DMS114 treated with DMSO at 0.1 percent for 48 hours (cell line): ENCODE measurements at regions not wholly inside any gene's neighbourhood (a gene's known extent, or its start where the extent isn't known, plus 50 kb on each side); places are given as distances from the start of the nearest gene placed in this dataset.

Experiments used
- DNase-seq: peaks from one replicate; lab custom pipeline; 2025; ENCODE audit not compliant: unreplicated experiment; lab: John Stamatoyannopoulos, UW

- DNase-seq: no peak
These were observed 274.9 kb downstream of the HAPSTR1 start for GRCh38 chr16:9366048-9366969.

DNA sequence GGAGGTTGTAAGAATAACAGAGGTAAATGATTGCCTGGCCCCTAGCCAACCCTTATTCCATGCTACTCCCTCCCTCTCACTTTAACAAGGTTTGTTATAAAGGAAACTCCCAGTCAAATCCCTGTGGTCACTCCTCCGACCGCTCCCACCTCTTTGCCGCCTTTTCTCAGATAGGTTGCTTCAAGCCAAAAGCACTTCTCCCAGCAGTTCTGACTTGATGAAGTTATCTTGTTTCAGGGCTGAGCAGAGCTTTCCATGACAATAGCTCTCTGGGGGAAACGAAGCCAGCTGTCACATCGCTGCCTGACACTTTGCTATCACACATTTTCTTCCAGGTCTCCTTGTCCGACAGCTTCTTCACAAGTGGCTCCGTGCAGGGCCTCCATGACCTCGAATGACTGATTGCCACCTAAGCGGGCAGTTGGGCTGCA, 278.6 kb downstream of the HAPSTR1 start:
- DNase-seq: no peak

GRCh38 chr16:9371713-9372448, 280.4 kb downstream of the HAPSTR1 start:
- no peak for DNase-seq

GRCh38 chr16:9372934-9373890, 281.8 kb downstream of the HAPSTR1 start:
- no peak for DNase-seq

DNA sequence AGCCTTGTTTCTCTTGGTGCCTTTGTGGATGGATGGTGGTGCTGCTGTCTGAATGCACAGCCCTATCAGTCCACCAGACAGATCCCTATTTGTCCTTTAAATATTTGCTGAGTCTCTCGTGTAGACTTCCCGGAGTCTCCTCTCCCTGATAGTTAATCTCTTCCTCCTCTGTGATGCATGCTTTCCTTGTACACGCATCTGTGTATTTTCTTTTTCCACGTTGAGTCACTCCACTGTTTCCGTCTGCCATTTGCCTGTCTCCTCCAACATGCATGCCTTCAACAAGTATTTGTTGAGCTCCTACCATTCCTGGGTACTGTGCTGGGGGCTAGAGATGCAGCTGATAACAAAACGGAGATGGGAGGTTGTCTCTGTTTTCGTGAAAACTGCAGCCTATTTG, 282.6 kb downstream of the HAPSTR1 start:
- no peak for DNase-seq

- DNase-seq: no peak
These were observed 287.4 kb downstream of the HAPSTR1 start for GRCh38 chr16:9378876-9379275.

DNA sequence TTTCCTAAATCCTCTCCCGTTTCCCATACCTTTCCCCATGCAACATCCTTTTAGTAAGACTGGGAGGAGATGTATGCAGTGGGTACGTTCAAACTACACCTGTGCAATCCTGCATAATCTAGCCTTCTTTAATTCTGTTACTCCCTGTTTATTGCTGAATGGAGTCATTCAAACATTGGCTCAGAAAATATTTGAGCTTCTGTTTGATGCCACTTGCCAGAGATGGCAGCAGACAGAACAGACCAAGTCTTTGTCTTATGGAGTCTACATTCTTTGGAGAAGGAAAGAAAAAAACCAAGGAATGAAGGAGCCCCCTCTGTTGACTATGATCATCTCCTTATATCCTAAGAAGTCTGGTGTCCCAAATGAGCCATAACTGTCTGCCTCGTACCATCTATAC, 288.8 kb downstream of the HAPSTR1 start:
- no peak for DNase-seq

- DNase-seq: no peak
These were observed 290.0 kb downstream of the HAPSTR1 start for GRCh38 chr16:9381399-9381798.

- no peak for DNase-seq
These were observed 290.5 kb downstream of the HAPSTR1 start for GRCh38 chr16:9381905-9382304.

DNA sequence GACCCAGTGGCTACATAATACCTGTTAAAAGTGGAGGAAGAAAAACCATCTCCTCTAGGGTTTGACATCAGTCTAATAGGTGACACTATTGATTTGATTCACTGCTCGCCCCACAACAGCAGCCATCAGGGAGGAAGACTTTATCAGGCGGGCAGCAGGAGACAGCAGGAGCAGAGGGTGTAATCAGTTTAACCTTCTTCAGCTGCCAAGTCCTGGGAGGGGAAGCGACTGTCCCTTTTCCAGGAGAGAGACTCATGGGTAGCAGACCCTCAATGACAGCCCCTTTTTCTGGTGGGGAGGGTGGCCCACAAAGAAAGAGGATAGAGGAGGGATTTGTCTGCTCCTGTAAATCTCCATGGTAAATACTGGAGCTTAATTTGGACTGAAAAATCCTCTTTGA, 291.8 kb downstream of the HAPSTR1 start:
- DNase-seq: no peak

DNA sequence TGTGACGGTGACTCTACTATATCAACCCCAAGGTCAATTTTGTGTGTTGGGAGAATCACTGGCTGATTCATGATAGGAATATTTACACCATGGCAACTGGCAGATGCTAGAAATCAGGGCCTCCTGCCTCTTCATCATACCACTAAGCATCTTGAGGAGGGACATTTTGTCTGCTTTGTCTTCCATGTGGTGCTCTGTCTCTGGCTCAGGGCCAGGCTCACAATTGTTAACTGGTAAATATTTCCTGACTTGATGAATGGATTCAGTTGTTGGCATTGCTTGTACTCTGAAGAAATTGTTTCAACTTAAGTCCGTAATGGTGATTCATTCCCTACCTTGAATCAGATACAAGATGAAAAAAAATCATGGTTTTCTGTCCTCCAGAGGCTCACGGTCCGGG, 292.7 kb downstream of the HAPSTR1 start:
- no peak for DNase-seq

DNA sequence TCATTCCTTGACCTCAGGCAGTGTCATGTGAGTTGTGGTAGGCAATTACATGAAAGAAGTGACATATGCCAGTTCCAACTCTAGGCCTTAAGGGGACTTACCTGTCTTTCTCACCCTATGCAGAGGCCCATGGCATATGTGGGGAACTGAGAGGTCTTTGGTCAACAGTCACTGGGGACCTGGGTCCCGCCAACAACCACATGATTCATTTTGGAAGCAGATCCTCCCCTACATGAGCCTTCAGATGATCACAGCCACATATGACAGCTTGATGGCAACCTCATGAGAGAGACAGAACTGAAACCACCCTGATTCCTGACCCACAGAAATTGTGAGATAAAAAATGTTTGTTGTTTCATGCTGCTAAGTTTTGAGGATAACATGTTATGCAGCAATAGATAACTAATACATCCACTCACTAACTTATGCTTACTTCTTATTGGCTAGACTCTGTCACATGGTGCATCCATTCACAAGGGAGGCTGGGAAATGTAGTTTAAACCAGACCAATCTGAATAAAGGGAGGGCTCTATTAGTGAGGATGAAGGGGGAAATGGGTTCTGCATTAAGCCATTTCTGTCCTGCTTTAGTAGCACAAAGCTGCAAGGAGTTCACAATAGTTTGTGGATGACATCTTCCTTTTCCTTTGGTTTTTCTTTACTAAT, 298.2 kb downstream of the HAPSTR1 start:
- no peak for DNase-seq

DNA sequence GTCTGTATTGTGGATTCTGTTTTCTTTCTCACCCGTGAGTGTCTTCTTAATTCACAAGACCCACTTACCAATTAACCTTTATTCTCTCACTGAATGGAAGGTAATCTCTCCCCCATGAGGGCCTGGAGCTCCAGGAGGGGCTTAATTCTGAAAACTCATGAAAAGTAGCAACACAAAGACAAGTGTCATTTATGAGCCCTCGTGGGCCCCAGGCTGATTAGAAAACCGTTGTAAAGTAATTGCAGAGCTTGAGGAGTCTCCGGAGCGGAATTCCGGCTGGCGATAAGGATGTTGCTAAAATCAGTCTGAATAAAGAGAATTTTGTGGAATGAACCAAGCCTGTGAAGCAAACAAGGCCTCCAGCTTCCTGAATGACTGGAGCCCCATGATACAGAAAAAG, 301.5 kb downstream of the HAPSTR1 start:
- DNase-seq: no peak

DNA sequence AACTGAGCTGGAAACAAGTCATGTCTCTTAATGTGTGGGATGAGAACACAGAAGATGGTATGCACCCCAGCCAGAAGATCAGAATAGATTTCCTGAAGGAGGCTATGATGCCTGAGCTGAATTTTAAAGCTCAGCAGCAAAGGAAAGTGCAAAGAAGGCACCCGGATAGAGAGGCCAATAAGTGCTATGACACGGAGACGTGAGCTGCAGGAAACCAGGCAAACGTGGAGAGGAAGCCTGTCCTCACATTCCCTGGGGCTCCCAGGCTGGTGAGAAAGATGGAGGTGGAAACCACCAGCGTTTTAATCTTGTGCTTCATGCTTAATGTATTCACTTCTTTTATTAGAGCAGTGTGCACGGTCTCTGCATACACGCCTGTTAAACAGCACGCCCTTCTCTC, 302.1 kb downstream of the HAPSTR1 start:
- DNase-seq: no peak

DNA sequence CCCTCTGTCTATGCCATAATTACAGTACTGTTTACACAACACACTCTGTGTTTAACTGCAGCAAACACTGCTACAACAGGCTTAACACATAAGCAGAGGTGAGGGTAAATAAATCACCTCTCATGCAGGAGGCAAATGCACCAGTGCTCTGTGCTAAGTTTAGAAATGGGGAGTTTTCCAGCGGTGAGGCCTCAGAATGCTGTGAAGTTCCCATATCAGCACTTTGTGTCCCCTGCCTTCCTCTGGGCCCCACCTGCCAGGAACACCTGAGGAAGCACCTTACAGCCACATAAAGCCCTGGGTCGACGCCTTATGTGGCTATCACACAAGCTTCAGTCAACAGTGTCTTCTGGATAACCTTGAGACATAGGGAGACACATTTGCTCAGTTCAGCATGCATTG, 304.5 kb downstream of the HAPSTR1 start:
- DNase-seq: no peak

- DNase-seq: no peak
These were observed 308.1 kb downstream of the HAPSTR1 start for GRCh38 chr16:9399573-9399972.

GRCh38 chr16:9401173-9401572, 309.7 kb downstream of the HAPSTR1 start:
- DNase-seq: no peak

GRCh38 chr16:9402293-9402860, 310.9 kb downstream of the HAPSTR1 start:
- DNase-seq: no peak

GRCh38 chr16:9404811-9405210, 313.4 kb downstream of the HAPSTR1 start:
- DNase-seq: no peak

- no peak for DNase-seq
These were observed 314.7 kb downstream of the HAPSTR1 start for GRCh38 chr16:9406038-9406712.
